GM23338 (cell line): ENCODE measurements at regions not wholly inside any gene's neighbourhood (a gene's known extent, or its start where the extent isn't known, plus 50 kb on each side); places are given as distances from the start of the nearest gene placed in this dataset.

ENCODE experiments used
- ATAC-seq: fragments of 200-7000 bp; cut with Tn5 transposase; 3 replicates; pipeline ENCODE4 v1.9.1; 2020
- DNase-seq: peaks from one replicate; pipeline ENCODE4 v3.0.0-alpha.2; 2015; ENCODE audit warnings: low spot score
- H2AFZ ChIP-seq: fragments of 200-600 bp; sonication (generic); 2 replicates; pipeline ENCODE4 v1.8.0; 2016; ENCODE audit warnings: antibody characterized with exemption, mild to moderate bottlenecking, moderate library complexity
- H3F3A ChIP-seq: fragments of 200-600 bp; sonication (generic); replicated peaks from 2 replicates; pipeline ENCODE4 v1.8.0; 2017; ENCODE audit warnings: antibody characterized with exemption, mixed run types, low read depth
- H3K27ac ChIP-seq: fragments of 200-600 bp; sonication (generic); 2 replicates; pipeline ENCODE4 v1.6.1; 2016; ENCODE audit warnings: low read depth
- H3K27me3 ChIP-seq: fragments of 200-600 bp; sonication (generic); 2 replicates; pipeline ENCODE4 v1.8.0; 2016; ENCODE audit warnings: mild to moderate bottlenecking, mixed run types, moderate library complexity; ENCODE audit not compliant: insufficient read depth
- H3K36me3 ChIP-seq: fragments of 200-600 bp; sonication (generic); 2 replicates; pipeline ENCODE4 v1.8.0; 2016; ENCODE audit warnings: mild to moderate bottlenecking; ENCODE audit not compliant: insufficient read depth
- H3K4me1 ChIP-seq: fragments of 200-600 bp; sonication (generic); 2 replicates; pipeline ENCODE4 v1.8.0; 2016; ENCODE audit warnings: mild to moderate bottlenecking, moderate library complexity; ENCODE audit not compliant: insufficient read depth
- H3K4me2 ChIP-seq: fragments of 200-600 bp; sonication (generic); 2 replicates; pipeline ENCODE4 v1.7.1; 2017; ENCODE audit warnings: mixed run types
- H3K4me3 ChIP-seq: fragments of 200-600 bp; sonication (generic); 2 replicates; pipeline ENCODE4 v1.6.1; 2016; ENCODE audit warnings: mixed run types
- H3K79me2 ChIP-seq: fragments of 200-600 bp; sonication (generic); replicated peaks from 2 replicates; pipeline ENCODE4 v1.8.0; 2017; ENCODE audit warnings: mild to moderate bottlenecking; ENCODE audit not compliant: insufficient read depth
- H3K9me2 ChIP-seq: fragments of 200-600 bp; sonication (generic); 2 replicates; pipeline ENCODE4 v1.8.0; 2017; ENCODE audit not compliant: insufficient read depth
- H4K20me1 ChIP-seq: fragments of 200-600 bp; sonication (generic); replicated peaks from 2 replicates; pipeline ENCODE4 v1.8.0; 2017; ENCODE audit warnings: mild to moderate bottlenecking; ENCODE audit not compliant: insufficient read depth
- H3K27ac Mint-ChIP-seq: 2 replicates; pipeline ENCODE4 v1.8.0; 2020; ENCODE audit warnings: inconsistent platforms, mild to moderate bottlenecking, moderate library complexity, mixed read lengths
- H3K27me3 Mint-ChIP-seq: 3 replicates; pipeline ENCODE4 v1.8.0; 2022; ENCODE audit warnings: low read depth, mild to moderate bottlenecking, moderate library complexity, mixed read lengths, inconsistent platforms; ENCODE audit not compliant: insufficient read depth, poor library complexity
- H3K36me3 Mint-ChIP-seq: 3 replicates; pipeline ENCODE4 v1.8.0; 2021; ENCODE audit warnings: low read depth, mild to moderate bottlenecking, inconsistent platforms, moderate library complexity, mixed read lengths
- H3K4me1 Mint-ChIP-seq: 3 replicates; pipeline ENCODE4 v1.8.0; 2020; ENCODE audit warnings: mild to moderate bottlenecking, inconsistent platforms, mixed read lengths
- H3K4me3 Mint-ChIP-seq: 3 replicates; pipeline ENCODE4 v1.8.0; 2021; ENCODE audit warnings: moderate library complexity, mild to moderate bottlenecking, inconsistent platforms, mixed read lengths
- H3K9me3 Mint-ChIP-seq: 3 replicates; pipeline ENCODE4 v1.8.0; 2020; ENCODE audit warnings: moderate library complexity, mild to moderate bottlenecking, inconsistent platforms, mixed read lengths
- CREB1 ChIP-seq: fragments of 250-450 bp; sonication (Bioruptor Pico); IDR thresholded peaks from 2 replicates; pipeline ENCODE4 v1.5.0; 2020; ENCODE audit warnings: low read depth, mild to moderate bottlenecking, moderate library complexity
- EZH2phosphoT487 ChIP-seq: fragments of 200-600 bp; sonication (generic); IDR thresholded peaks from one replicate; pipeline ENCODE4 v1.8.1; 2018; ENCODE audit warnings: antibody characterized with exemption; ENCODE audit not compliant: unreplicated experiment
- ZNF462 ChIP-seq: fragments of 250-450 bp; sonication (Bioruptor Pico); IDR thresholded peaks from 2 replicates; pipeline ENCODE4 v1.5.0; 2020; ENCODE audit warnings: mild to moderate bottlenecking, moderate library complexity
- TF ChIP-seq, protein P1 (sequence below), 2 experiments: fragments of 200-600 bp in 1 of 2; sonication (generic) in 1 of 2; conservative IDR thresholded peaks; 2 replicates each; pipeline versions ENCODE4 v1.5.1 to v1.6.1; 2016 to 2017; ENCODE audit warnings: antibody characterized with exemption in 2 of 2, low read depth in 2 of 2, mild to moderate bottlenecking in 2 of 2, moderate library complexity in 1 of 2

GRCh38 chr3:170790647-170791046 lies 79.3 kb downstream of the RPL22L1 start:
- H3K27me3 ChIP-seq, result no peaks in the 10 kb centered on the region
- H3K79me2 ChIP-seq, result no peaks in the 10 kb centered on the region
- no peak overlapping the region for H3K27ac Mint-ChIP-seq
- H3K36me3 Mint-ChIP-seq, result no peaks in the 10 kb centered on the region
- no peaks in the 10 kb centered on the region for H4K20me1 ChIP-seq
- TF ChIP-seq CREB1 (CRISPR knock-in tag) (no peak), EZH2phosphoT487 (no peak)
- TF ChIP-seq, protein P1, sequence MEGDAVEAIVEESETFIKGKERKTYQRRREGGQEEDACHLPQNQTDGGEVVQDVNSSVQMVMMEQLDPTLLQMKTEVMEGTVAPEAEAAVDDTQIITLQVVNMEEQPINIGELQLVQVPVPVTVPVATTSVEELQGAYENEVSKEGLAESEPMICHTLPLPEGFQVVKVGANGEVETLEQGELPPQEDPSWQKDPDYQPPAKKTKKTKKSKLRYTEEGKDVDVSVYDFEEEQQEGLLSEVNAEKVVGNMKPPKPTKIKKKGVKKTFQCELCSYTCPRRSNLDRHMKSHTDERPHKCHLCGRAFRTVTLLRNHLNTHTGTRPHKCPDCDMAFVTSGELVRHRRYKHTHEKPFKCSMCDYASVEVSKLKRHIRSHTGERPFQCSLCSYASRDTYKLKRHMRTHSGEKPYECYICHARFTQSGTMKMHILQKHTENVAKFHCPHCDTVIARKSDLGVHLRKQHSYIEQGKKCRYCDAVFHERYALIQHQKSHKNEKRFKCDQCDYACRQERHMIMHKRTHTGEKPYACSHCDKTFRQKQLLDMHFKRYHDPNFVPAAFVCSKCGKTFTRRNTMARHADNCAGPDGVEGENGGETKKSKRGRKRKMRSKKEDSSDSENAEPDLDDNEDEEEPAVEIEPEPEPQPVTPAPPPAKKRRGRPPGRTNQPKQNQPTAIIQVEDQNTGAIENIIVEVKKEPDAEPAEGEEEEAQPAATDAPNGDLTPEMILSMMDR (conservative IDR thresholded peaks at IDR 0.05; ENCODE audit: low read depth in 2 of 2), result no peak
- no peaks in the 10 kb centered on the region for H3K36me3 ChIP-seq
- DNase-seq, result no peak
- H3K4me2 ChIP-seq, result no peak overlapping the region
- H2AFZ ChIP-seq, result no peak overlapping the region
- H3K4me3 Mint-ChIP-seq, result no peak overlapping the region
- H3K27me3 Mint-ChIP-seq, result no peaks in the 10 kb centered on the region
- H3K27ac ChIP-seq, result no peak overlapping the region
- ATAC-seq, result no peak
- no peaks in the 10 kb centered on the region for H3K9me2 ChIP-seq
- no peaks in the 10 kb centered on the region for H3K4me1 Mint-ChIP-seq
- no peaks in the 10 kb centered on the region for H3K9me3 Mint-ChIP-seq
- H3K4me3 ChIP-seq, result no peak overlapping the region
- H3K4me1 ChIP-seq, result no peaks in the 10 kb centered on the region
- no peaks in the 10 kb centered on the region for H3F3A ChIP-seq

- H3K27me3 ChIP-seq, result no peaks in the 10 kb centered on the region
- no peaks in the 10 kb centered on the region for H3K4me1 ChIP-seq
- no peak overlapping the region for H3K27ac ChIP-seq
- H3F3A ChIP-seq, result no peaks in the 10 kb centered on the region
- H3K9me2 ChIP-seq, result no peaks in the 10 kb centered on the region
- DNase-seq (no peak), ATAC-seq (no peak)
- Mint-ChIP-seq H3K9me3 (no peaks in the 10 kb centered on the region), H3K4me1 (no peaks in the 10 kb centered on the region), H3K36me3 (no peaks in the 10 kb centered on the region), H3K4me3 (no peak overlapping the region), H3K27ac (no peak overlapping the region), H3K27me3 (no peaks in the 10 kb centered on the region)
- no peaks in the 10 kb centered on the region for H3K36me3 ChIP-seq
- no peak for TF ChIP-seq ZNF462 (CRISPR knock-in tag)
- H3K79me2 ChIP-seq, result no peaks in the 10 kb centered on the region
- no peak overlapping the region for H2AFZ ChIP-seq
- no peak overlapping the region for H3K4me2 ChIP-seq
- no peak overlapping the region for H3K4me3 ChIP-seq
- no peaks in the 10 kb centered on the region for H4K20me1 ChIP-seq
Observed at GRCh38 chr3:170787464-170787863, 82.5 kb downstream of the RPL22L1 start.
